ENCODE measurements at regions not wholly inside any gene's neighbourhood (a gene's known extent, or its start where the extent isn't known, plus 50 kb on each side); places are given as distances from the start of the nearest gene placed in this dataset.

GRCh38 chr14:25875475-25875874, 722.4 kb downstream of the NOVA1 start:
- DNase-seq (ENCODE audit: low read depth) = no peak
- TF ChIP-seq CTCF (conservative IDR thresholded peaks at IDR 0.05; ENCODE audit: low read depth, low read length) = no peak
- H3K4me3 ChIP-seq (ENCODE audit: low read depth, low read length) = no peak overlapping the region

- DNase-seq (ENCODE audit: low read depth) = no peak
- no peak for TF ChIP-seq CTCF (conservative IDR thresholded peaks at IDR 0.05; ENCODE audit: low read depth, low read length)
- H3K4me3 ChIP-seq (ENCODE audit: low read depth, low read length) = no peak overlapping the region
Observed at GRCh38 chr14:25869854-25870253, 728.0 kb downstream of the NOVA1 start.

- no peak overlapping the region for H3K4me3 ChIP-seq (ENCODE audit: low read depth, low read length)
- TF ChIP-seq CTCF (conservative IDR thresholded peaks at IDR 0.05; ENCODE audit: low read depth, low read length) = no peak
- DNase-seq (ENCODE audit: low read depth) = no peak
Observed at GRCh38 chr14:25868521-25869314, 729.1 kb downstream of the NOVA1 start.

GRCh38 chr14:25861406-25861805, 736.4 kb downstream of the NOVA1 start:
- no peak overlapping the region for H3K4me3 ChIP-seq (ENCODE audit: low read depth, low read length)
- no peak for DNase-seq (ENCODE audit: low read depth)
- no peak for TF ChIP-seq CTCF (conservative IDR thresholded peaks at IDR 0.05; ENCODE audit: low read depth, low read length)

GRCh38 chr14:25848601-25849000, 749.2 kb downstream of the NOVA1 start:
- DNase-seq (ENCODE audit: low read depth) = peak; percentile 2
- no peak overlapping the region for H3K4me3 ChIP-seq (ENCODE audit: low read depth, low read length)
- no peak for TF ChIP-seq CTCF (conservative IDR thresholded peaks at IDR 0.05; ENCODE audit: low read depth, low read length)

GRCh38 chr14:25846246-25846645, 751.6 kb downstream of the NOVA1 start:
- H3K4me3 ChIP-seq (ENCODE audit: low read depth, low read length) = no peak overlapping the region
- TF ChIP-seq CTCF (conservative IDR thresholded peaks at IDR 0.05; ENCODE audit: low read depth, low read length) = no peak
- DNase-seq (ENCODE audit: low read depth) = no peak

Data from choroid plexus epithelial cell (primary cell).